ENCODE measurements at regions not wholly inside any gene's neighbourhood (a gene's known extent, or its start where the extent isn't known, plus 50 kb on each side); places are given as distances from the start of the nearest gene placed in this dataset.

DNA sequence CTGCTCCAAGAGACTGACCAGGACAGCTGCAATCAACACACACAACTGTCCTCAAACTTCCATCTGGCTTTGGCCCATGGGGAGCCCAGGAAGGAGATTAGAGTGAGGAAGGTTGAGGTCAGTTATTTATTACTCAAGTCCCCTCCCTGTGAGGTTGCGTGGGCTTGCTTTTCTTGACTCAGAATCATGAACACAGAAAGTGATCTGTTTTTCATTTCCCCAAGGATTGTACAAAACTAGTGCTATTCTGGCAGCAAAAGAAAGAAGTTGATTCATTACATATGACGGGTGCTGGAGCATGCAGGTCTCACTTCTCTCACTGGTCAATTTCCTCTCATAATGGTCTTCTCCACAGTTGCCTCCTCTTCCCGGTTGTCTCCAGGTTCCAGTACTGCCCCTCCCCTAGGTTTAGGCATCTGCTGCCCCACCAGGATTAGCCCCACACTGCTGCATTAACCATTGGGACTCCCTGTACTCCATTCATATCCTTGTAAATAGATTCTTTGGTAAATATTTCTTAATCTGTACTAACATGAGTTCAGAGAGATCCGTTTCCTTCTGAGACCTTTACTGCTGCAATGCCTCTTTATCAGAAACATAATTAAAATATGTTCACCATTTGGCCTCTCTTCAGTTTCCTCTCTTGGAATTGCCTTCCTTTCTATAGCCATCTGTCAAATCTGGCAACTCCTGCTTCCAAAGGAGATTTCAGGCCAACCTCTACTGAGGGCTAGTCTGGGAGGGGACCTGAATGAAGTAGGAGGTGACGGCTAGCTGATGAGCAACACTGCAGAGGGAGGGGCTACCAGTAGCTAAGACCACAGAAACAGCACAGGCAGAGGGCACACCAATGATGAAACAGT is 888.8 kb downstream of the QKI start:
- Histone ChIP-seq H3K9me2 (replicated peaks; ENCODE audit: insufficient read depth, low read length) (no peaks in the 10 kb centered on the region), H3K4me3 (ENCODE audit: low read length) (no peak overlapping the region), H3K36me3 (replicated peaks; ENCODE audit: insufficient read depth, low read length) (no peaks in the 10 kb centered on the region), H3K27me3 (replicated peaks; ENCODE audit: insufficient read depth, low read length) (no peaks in the 10 kb centered on the region), H3K4me2 (ENCODE audit: low read depth, low read length) (no peak overlapping the region), H3K9me3 (replicated peaks; ENCODE audit: insufficient read depth, low read length) (no peaks in the 10 kb centered on the region), H3K4me1 (ENCODE audit: low read length) (no peaks in the 10 kb centered on the region), H4K20me1 (ENCODE audit: insufficient read depth, low read length) (no peaks in the 10 kb centered on the region), H3K27ac (ENCODE audit: low read length) (no peak overlapping the region), H3K9ac (ENCODE audit: low read length) (no peak overlapping the region), H3K79me2 (ENCODE audit: low read length) (no peaks in the 10 kb centered on the region), H3F3A (ENCODE audit: insufficient read depth, low read length) (no peaks in the 10 kb centered on the region), H2AFZ (ENCODE audit: low read length) (no peak overlapping the region)
- TF ChIP-seq EZH2 (optimal IDR thresholded peaks at IDR 0.05; ENCODE audit: low read depth, low read length) (no peak), EZH2phosphoT487 (IDR thresholded peaks at IDR 0.05; ENCODE audit: low read length) (no peak)
- TF ChIP-seq, protein P1, sequence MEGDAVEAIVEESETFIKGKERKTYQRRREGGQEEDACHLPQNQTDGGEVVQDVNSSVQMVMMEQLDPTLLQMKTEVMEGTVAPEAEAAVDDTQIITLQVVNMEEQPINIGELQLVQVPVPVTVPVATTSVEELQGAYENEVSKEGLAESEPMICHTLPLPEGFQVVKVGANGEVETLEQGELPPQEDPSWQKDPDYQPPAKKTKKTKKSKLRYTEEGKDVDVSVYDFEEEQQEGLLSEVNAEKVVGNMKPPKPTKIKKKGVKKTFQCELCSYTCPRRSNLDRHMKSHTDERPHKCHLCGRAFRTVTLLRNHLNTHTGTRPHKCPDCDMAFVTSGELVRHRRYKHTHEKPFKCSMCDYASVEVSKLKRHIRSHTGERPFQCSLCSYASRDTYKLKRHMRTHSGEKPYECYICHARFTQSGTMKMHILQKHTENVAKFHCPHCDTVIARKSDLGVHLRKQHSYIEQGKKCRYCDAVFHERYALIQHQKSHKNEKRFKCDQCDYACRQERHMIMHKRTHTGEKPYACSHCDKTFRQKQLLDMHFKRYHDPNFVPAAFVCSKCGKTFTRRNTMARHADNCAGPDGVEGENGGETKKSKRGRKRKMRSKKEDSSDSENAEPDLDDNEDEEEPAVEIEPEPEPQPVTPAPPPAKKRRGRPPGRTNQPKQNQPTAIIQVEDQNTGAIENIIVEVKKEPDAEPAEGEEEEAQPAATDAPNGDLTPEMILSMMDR (IDR thresholded peaks at IDR 0.05; ENCODE audit: low read length): no peak
- DNase-seq: no peak

GRCh38 chr6:164296411-164296810 is 881.9 kb downstream of the QKI start:
- TF ChIP-seq EZH2phosphoT487 (IDR thresholded peaks at IDR 0.05; ENCODE audit: low read length) (no peak), EZH2 (optimal IDR thresholded peaks at IDR 0.05; ENCODE audit: low read depth, low read length) (no peak)
- TF ChIP-seq, protein P1 (IDR thresholded peaks at IDR 0.05; ENCODE audit: low read length): no peak
- no peak overlapping the region for H2AFZ ChIP-seq (ENCODE audit: low read length)

DNA sequence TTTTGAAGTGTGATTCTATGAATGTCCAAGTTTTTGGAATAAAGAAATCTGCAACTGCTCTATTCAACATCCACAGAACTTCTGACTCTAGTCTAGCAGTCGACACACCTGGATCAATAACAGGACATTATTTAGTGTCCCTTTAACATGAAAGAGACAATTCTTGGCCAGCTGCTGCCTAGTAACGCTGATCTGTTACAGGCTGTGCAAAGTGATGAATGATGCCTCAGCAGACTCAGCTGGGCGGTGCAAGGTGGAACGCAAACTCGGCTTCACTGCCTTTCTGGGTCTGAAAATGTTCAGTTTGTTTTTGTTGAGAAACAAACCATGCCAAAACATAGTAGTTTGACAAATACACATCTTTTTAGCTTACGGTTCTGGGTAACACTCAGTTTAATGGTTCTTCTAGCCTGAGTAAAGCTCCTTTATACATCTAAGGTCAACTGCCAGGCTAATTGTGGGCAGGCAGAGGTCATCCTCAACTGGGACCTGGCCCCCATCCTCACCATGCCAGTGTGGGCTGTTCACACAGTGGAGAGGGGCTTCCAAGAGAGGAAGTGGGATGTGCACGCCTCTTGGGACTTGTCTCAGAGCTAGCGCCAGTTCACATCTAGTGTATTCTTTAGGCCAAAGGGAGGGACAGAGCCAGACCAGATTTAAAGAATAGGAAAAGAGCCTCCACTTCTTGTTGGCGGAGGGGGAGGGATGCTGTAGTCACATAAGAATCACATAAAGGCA is 879.7 kb downstream of the QKI start:
- no peaks in the 10 kb centered on the region for H3K4me1 ChIP-seq (ENCODE audit: low read length)
- H3K27ac ChIP-seq (ENCODE audit: low read length): no peak overlapping the region
- no peak overlapping the region for H2AFZ ChIP-seq (ENCODE audit: low read length)
- H3K4me2 ChIP-seq (ENCODE audit: low read depth, low read length): no peak overlapping the region
- no peak for TF ChIP-seq EZH2 (optimal IDR thresholded peaks at IDR 0.05; ENCODE audit: low read depth, low read length)
- TF ChIP-seq, protein P1 (IDR thresholded peaks at IDR 0.05; ENCODE audit: low read length): no peak
- TF ChIP-seq EZH2phosphoT487 (IDR thresholded peaks at IDR 0.05; ENCODE audit: low read length): no peak
- H3K36me3 ChIP-seq (replicated peaks; ENCODE audit: insufficient read depth, low read length): no peaks in the 10 kb centered on the region
- H4K20me1 ChIP-seq (ENCODE audit: insufficient read depth, low read length): no peaks in the 10 kb centered on the region
- no peak overlapping the region for H3K9ac ChIP-seq (ENCODE audit: low read length)
- no peaks in the 10 kb centered on the region for H3K9me2 ChIP-seq (replicated peaks; ENCODE audit: insufficient read depth, low read length)
- H3K79me2 ChIP-seq (ENCODE audit: low read length): no peaks in the 10 kb centered on the region
- H3K27me3 ChIP-seq (replicated peaks; ENCODE audit: insufficient read depth, low read length): no peaks in the 10 kb centered on the region
- no peak for DNase-seq
- H3K4me3 ChIP-seq (ENCODE audit: low read length): no peak overlapping the region
- no peaks in the 10 kb centered on the region for H3K9me3 ChIP-seq (replicated peaks; ENCODE audit: insufficient read depth, low read length)
- no peaks in the 10 kb centered on the region for H3F3A ChIP-seq (ENCODE audit: insufficient read depth, low read length)

More at GRCh38 chr6:164296411-164296810, 881.9 kb downstream of the QKI start:
- Histone ChIP-seq H3K79me2 (ENCODE audit: low read length) (no peaks in the 10 kb centered on the region), H3K4me1 (ENCODE audit: low read length) (no peaks in the 10 kb centered on the region), H3K9me2 (replicated peaks; ENCODE audit: insufficient read depth, low read length) (no peaks in the 10 kb centered on the region), H3K9ac (ENCODE audit: low read length) (no peak overlapping the region), H3F3A (ENCODE audit: insufficient read depth, low read length) (no peaks in the 10 kb centered on the region), H3K4me2 (ENCODE audit: low read depth, low read length) (no peak overlapping the region), H3K27ac (ENCODE audit: low read length) (no peak overlapping the region), H3K36me3 (replicated peaks; ENCODE audit: insufficient read depth, low read length) (no peaks in the 10 kb centered on the region), H3K4me3 (ENCODE audit: low read length) (no peak overlapping the region), H3K27me3 (replicated peaks; ENCODE audit: insufficient read depth, low read length) (no peaks in the 10 kb centered on the region), H4K20me1 (ENCODE audit: insufficient read depth, low read length) (no peaks in the 10 kb centered on the region), H3K9me3 (replicated peaks; ENCODE audit: insufficient read depth, low read length) (no peaks in the 10 kb centered on the region)
- no peak for DNase-seq

All from MM.1S (cell line).